K562 (cell line): ENCODE measurements at regions not wholly inside any gene's neighbourhood (a gene's known extent, or its start where the extent isn't known, plus 50 kb on each side); places are given as distances from the start of the nearest gene placed in this dataset.

ENCODE experiments used
- CCNT2 ChIP-seq: IDR thresholded peaks from 2 replicates; pipeline ENCODE4 v1.6.1; 2011; ENCODE audit warnings: borderline replicate concordance, low read depth, mild to moderate bottlenecking, moderate library complexity, mixed read lengths, low read length; ENCODE audit not compliant: insufficient read length; ENCODE audit errors: extremely low read depth
- ETS1 ChIP-seq: conservative IDR thresholded peaks from 2 replicates; pipeline ENCODE4 v1.6.1; 2011; ENCODE audit warnings: low read depth, mild to moderate bottlenecking, low read length; ENCODE audit not compliant: control insufficient read depth
- FOS ChIP-seq: IDR thresholded peaks from 3 replicates; pipeline ENCODE4 v1.6.1; 2011; ENCODE audit not compliant: insufficient read length; ENCODE audit errors: extremely low read depth
- MAFK ChIP-seq: IDR thresholded peaks from 2 replicates; pipeline ENCODE4 v1.6.1; 2011; ENCODE audit warnings: low read length, improper control_type of control experiment
- NFRKB ChIP-seq: fragments of 450-650 bp; IDR thresholded peaks from 2 replicates; pipeline ENCODE4 v1.6.1; 2016; ENCODE audit warnings: low read depth
- PATZ1 ChIP-seq: fragments of 250-450 bp; sonication (Bioruptor Pico); IDR thresholded peaks from 2 replicates; pipeline ENCODE4 v1.5.0; 2020; ENCODE audit warnings: mild to moderate bottlenecking, borderline replicate concordance
- POLR2AphosphoS5 ChIP-seq: IDR thresholded peaks from 2 replicates; pipeline ENCODE4 v1.6.1; 2011; ENCODE audit warnings: mild to moderate bottlenecking, low read depth, low read length, moderate library complexity; ENCODE audit not compliant: control insufficient read depth, insufficient read depth
- ZNF133 ChIP-seq: fragments of 250-450 bp; sonication (Bioruptor Pico); IDR thresholded peaks from 2 replicates; pipeline ENCODE4 v1.4.0; 2020; ENCODE audit warnings: mild to moderate bottlenecking
- TF ChIP-seq, protein P1 (sequence below): sonication (generic); formaldehyde crosslinking; IDR thresholded peaks from 2 replicates; pipeline ENCODE4 v1.8.0; 2023; ENCODE audit warnings: missing genetic modification reagents, mild to moderate bottlenecking, borderline replicate concordance

- no peak for TF ChIP-seq ETS1
- TF ChIP-seq NFRKB: no peak; the same call in 1 of the 2 replicates
- no peak for TF ChIP-seq MAFK
- no peak for TF ChIP-seq POLR2AphosphoS5
- no peak for TF ChIP-seq ZNF133
- TF ChIP-seq, protein P1, sequence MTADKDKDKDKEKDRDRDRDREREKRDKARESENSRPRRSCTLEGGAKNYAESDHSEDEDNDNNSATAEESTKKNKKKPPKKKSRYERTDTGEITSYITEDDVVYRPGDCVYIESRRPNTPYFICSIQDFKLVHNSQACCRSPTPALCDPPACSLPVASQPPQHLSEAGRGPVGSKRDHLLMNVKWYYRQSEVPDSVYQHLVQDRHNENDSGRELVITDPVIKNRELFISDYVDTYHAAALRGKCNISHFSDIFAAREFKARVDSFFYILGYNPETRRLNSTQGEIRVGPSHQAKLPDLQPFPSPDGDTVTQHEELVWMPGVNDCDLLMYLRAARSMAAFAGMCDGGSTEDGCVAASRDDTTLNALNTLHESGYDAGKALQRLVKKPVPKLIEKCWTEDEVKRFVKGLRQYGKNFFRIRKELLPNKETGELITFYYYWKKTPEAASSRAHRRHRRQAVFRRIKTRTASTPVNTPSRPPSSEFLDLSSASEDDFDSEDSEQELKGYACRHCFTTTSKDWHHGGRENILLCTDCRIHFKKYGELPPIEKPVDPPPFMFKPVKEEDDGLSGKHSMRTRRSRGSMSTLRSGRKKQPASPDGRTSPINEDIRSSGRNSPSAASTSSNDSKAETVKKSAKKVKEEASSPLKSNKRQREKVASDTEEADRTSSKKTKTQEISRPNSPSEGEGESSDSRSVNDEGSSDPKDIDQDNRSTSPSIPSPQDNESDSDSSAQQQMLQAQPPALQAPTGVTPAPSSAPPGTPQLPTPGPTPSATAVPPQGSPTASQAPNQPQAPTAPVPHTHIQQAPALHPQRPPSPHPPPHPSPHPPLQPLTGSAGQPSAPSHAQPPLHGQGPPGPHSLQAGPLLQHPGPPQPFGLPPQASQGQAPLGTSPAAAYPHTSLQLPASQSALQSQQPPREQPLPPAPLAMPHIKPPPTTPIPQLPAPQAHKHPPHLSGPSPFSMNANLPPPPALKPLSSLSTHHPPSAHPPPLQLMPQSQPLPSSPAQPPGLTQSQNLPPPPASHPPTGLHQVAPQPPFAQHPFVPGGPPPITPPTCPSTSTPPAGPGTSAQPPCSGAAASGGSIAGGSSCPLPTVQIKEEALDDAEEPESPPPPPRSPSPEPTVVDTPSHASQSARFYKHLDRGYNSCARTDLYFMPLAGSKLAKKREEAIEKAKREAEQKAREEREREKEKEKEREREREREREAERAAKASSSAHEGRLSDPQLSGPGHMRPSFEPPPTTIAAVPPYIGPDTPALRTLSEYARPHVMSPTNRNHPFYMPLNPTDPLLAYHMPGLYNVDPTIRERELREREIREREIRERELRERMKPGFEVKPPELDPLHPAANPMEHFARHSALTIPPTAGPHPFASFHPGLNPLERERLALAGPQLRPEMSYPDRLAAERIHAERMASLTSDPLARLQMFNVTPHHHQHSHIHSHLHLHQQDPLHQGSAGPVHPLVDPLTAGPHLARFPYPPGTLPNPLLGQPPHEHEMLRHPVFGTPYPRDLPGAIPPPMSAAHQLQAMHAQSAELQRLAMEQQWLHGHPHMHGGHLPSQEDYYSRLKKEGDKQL (CRISPR knock-in tag): no peak
- no peak for TF ChIP-seq PATZ1 (CRISPR knock-in tag)
- no peak for TF ChIP-seq CCNT2
- no peak for TF ChIP-seq FOS
These were observed 309.3 kb downstream of the PRL start (continued) for GRCh38 chr6:21987501-21987957.
